ENCODE measurements at regions not wholly inside any gene's neighbourhood (a gene's known extent, or its start where the extent isn't known, plus 50 kb on each side); places are given as distances from the start of the nearest gene placed in this dataset.
A peak's percentile ranks its signal among the peaks of the same experiment; 100 is the strongest.

DNA sequence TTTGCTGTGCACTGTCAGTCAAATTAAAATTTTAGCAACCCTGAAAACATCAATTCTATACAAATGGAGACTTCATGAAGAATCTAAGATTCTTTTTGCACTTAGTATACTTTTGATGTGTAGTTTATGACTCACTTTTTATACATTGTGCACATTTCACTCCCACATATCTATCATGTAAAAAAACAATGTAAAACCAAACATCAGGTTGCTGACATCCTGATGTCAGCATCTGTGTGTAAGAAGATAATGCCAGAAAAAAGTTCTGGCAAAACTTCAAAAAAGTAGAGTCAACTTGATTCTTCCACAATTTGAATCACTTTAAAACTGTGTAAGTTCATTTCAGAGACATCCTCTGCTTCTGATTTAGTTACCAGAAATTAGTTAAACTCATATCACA lies 115.7 kb downstream of the CENPF start:
- H3K23ac ChIP-seq (ENCODE audit: low read depth, low read length) = no peak overlapping the region
- no peaks in the 10 kb centered on the region for H3K79me1 ChIP-seq (ENCODE audit: low read depth in 1 of 2, low read length in 2 of 2)
- POLR2A ChIA-PET (ENCODE audit: unreplicated experiment) = no interaction called here
- no peak overlapping the region for H3K9ac ChIP-seq (ENCODE audit: low read depth, low read length)
- no peak overlapping the region for H4K91ac ChIP-seq (ENCODE audit: insufficient read depth, low read depth, low read length)
- H3K4me3 ChIP-seq (ENCODE audit: insufficient read depth, low read depth, low read length) = no peak overlapping the region
- H3K14ac ChIP-seq (replicated peaks; ENCODE audit: low read depth, low read length) = no peak overlapping the region
- H3K4me1 ChIP-seq (ENCODE audit: control insufficient read depth, insufficient read depth, low read length) = no peaks in the 10 kb centered on the region
- no peak overlapping the region for H4K8ac ChIP-seq (ENCODE audit: low read depth in 2 of 2, low read length in 2 of 2)
- H3K4ac ChIP-seq (ENCODE audit: low read depth, low read length) = no peak overlapping the region
- no TSS peak for BruUV-seq (replicated peaks)
- H2AK5ac ChIP-seq (ENCODE audit: low read depth, low read length) = no peak overlapping the region
- no peak overlapping the region for H2AFZ ChIP-seq (replicated peaks; ENCODE audit: low read length, poor library complexity)
- H3K27me3 ChIP-seq (ENCODE audit: control insufficient read depth, insufficient read depth, low read length) = no peaks in the 10 kb centered on the region
- H3K36me3 ChIP-seq (ENCODE audit: control insufficient read depth, insufficient read depth, low read length) = no peaks in the 10 kb centered on the region
- H3K56ac ChIP-seq (ENCODE audit: extremely low read depth, insufficient read depth, low read length) = no peak overlapping the region
- no peak overlapping the region for H2BK15ac ChIP-seq (ENCODE audit: low read depth, low read length)
- CTCF ChIA-PET = no interaction called here
- intact Hi-C loops (cut with micrococcal nuclease) (no loop called here), in situ Hi-C loops (cut with MboI; ENCODE audit: low sequenced_read_pairs) (no loop called here), dilution Hi-C loops (cut with HindIII; ENCODE audit: low sequenced_read_pairs, unreplicated experiment) (no loop called here)
- H3K18ac ChIP-seq (ENCODE audit: low read depth, low read length) = no peak overlapping the region
- H2BK5ac ChIP-seq (ENCODE audit: low read depth, low read length, poor library complexity, severe bottlenecking) = no peak overlapping the region
- H3K9me3 ChIP-seq (ENCODE audit: control insufficient read depth, insufficient read depth, low read length) = no peaks in the 10 kb centered on the region
- H3K4me2 ChIP-seq (ENCODE audit: low read depth, low read length) = no peak overlapping the region
- no peak overlapping the region for H2BK20ac ChIP-seq (ENCODE audit: low read depth, low read length)
- H4K5ac ChIP-seq (ENCODE audit: low read depth, low read length) = no peak overlapping the region
- no peak for ATAC-seq (ENCODE audit: low read depth)
- H2AK9ac ChIP-seq (replicated peaks; ENCODE audit: low read depth, low read length, poor library complexity) = no peak overlapping the region
- H4K20me1 ChIP-seq (ENCODE audit: insufficient read depth, low read length) = no peaks in the 10 kb centered on the region
- no peak overlapping the region for H3K27ac ChIP-seq (ENCODE audit: insufficient read depth, low read length)
- peaks cover 2% of the 10 kb centered on the region; the same call in 1 of the 2 replicates for H3K9me1 ChIP-seq (ENCODE audit: insufficient read depth, low read length)
- DNase-seq = peak; percentile 87
- no peak overlapping the region for H2BK120ac ChIP-seq (ENCODE audit: low read depth, low read length)
- TF ChIP-seq RCOR1 (IDR thresholded peaks at IDR 0.05; ENCODE audit: insufficient replicate concordance, low read length) = no peak
- no peak for TF ChIP-seq CHD1 (IDR thresholded peaks at IDR 0.05; ENCODE audit: low read depth, low read length)
- TF ChIP-seq SMC3 (IDR thresholded peaks at IDR 0.05; ENCODE audit: low read depth, low read length) = no peak
- TF ChIP-seq, protein P1, sequence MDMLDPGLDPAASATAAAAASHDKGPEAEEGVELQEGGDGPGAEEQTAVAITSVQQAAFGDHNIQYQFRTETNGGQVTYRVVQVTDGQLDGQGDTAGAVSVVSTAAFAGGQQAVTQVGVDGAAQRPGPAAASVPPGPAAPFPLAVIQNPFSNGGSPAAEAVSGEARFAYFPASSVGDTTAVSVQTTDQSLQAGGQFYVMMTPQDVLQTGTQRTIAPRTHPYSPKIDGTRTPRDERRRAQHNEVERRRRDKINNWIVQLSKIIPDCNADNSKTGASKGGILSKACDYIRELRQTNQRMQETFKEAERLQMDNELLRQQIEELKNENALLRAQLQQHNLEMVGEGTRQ (IDR thresholded peaks at IDR 0.05; ENCODE audit: low read depth, low read length) = no peak
- TF ChIP-seq MAZ (IDR thresholded peaks at IDR 0.05; ENCODE audit: borderline replicate concordance, low read depth, low read length) = no peak

Data from IMR-90 (cell line).